CD4-positive, CD25-positive, alpha-beta regulatory T cell (primary cell): ENCODE measurements at regions not wholly inside any gene's neighbourhood (a gene's known extent, or its start where the extent isn't known, plus 50 kb on each side); places are given as distances from the start of the nearest gene placed in this dataset.
A peak's percentile ranks its signal among the peaks of the same experiment; 100 is the strongest.

Experiments used
- ATAC-seq, 2 donors: fragments of 150-1000 bp; cut with Tn5 transposase; one replicate each; pipeline ENCODE4 v1.10.0; 2021; ENCODE audit warnings: low read depth in 2 of 2, moderate number of reproducible peaks in 2 of 2, moderate library complexity in 1 of 2
- DNase-seq, 3 donors: peaks; one replicate each; pipeline versions ENCODE4 v3.0.0 to v3.0.0-alpha.2; 2012 to 2022; ENCODE audit warnings: mixed read lengths in 1 of 3
- H3K27ac ChIP-seq: one replicate; pipeline ENCODE4 v1.7.0; 2013; ENCODE audit warnings: mild to moderate bottlenecking, low read length; ENCODE audit not compliant: insufficient read depth, poor library complexity, severe bottlenecking
- H3K27me3 ChIP-seq: one replicate; pipeline ENCODE4 v1.7.0; 2013; ENCODE audit warnings: low read length; ENCODE audit not compliant: control insufficient read depth, insufficient read depth
- H3K36me3 ChIP-seq: one replicate; pipeline ENCODE4 v1.7.0; 2013; ENCODE audit warnings: mild to moderate bottlenecking, low read length, moderate library complexity; ENCODE audit not compliant: control insufficient read depth, insufficient read depth
- H3K4me1 ChIP-seq: 2 replicates; pipeline ENCODE4 v1.7.0; 2013; ENCODE audit warnings: mild to moderate bottlenecking, low read length; ENCODE audit not compliant: insufficient read depth, control insufficient read depth, poor library complexity, severe bottlenecking
- H3K4me3 ChIP-seq: one replicate; pipeline ENCODE4 v1.7.0; 2013; ENCODE audit warnings: low read depth, mild to moderate bottlenecking, low read length, moderate library complexity
- H3K9me3 ChIP-seq, 2 experiments: 1 replicate in 1 of 2; 2 replicates in 1 of 2; pipeline ENCODE4 v1.7.0; 2013; ENCODE audit warnings: low read length in 2 of 2, mild to moderate bottlenecking in 1 of 2, moderate library complexity in 1 of 2; ENCODE audit not compliant: control insufficient read depth in 2 of 2
- H3K27ac Mint-ChIP-seq, 3 donors: one replicate each; pipeline ENCODE4 v1.8.0; 2020 to 2022; ENCODE audit warnings: mild to moderate bottlenecking in 3 of 3, mixed read lengths in 3 of 3, moderate library complexity in 2 of 3
- H3K27me3 Mint-ChIP-seq: one replicate; pipeline ENCODE4 v1.8.0; 2022; ENCODE audit warnings: mild to moderate bottlenecking, mixed read lengths
- H3K36me3 Mint-ChIP-seq: one replicate; pipeline ENCODE4 v1.8.0; 2020; ENCODE audit warnings: mixed read lengths
- H3K4me1 Mint-ChIP-seq, 4 donors: one replicate each; pipeline ENCODE4 v1.8.0; 2020 to 2022; ENCODE audit warnings: mixed read lengths in 4 of 4, mild to moderate bottlenecking in 1 of 4
- H3K4me3 Mint-ChIP-seq, 4 donors: one replicate each; pipeline ENCODE4 v1.8.0; 2020 to 2022; ENCODE audit warnings: mild to moderate bottlenecking in 4 of 4, mixed read lengths in 4 of 4, moderate library complexity in 3 of 4
- H3K9me3 Mint-ChIP-seq, 7 donors: one replicate each; pipeline ENCODE4 v1.8.0; 2020 to 2022; ENCODE audit warnings: mixed read lengths in 7 of 7, mild to moderate bottlenecking in 3 of 7, moderate library complexity in 2 of 7

DNA sequence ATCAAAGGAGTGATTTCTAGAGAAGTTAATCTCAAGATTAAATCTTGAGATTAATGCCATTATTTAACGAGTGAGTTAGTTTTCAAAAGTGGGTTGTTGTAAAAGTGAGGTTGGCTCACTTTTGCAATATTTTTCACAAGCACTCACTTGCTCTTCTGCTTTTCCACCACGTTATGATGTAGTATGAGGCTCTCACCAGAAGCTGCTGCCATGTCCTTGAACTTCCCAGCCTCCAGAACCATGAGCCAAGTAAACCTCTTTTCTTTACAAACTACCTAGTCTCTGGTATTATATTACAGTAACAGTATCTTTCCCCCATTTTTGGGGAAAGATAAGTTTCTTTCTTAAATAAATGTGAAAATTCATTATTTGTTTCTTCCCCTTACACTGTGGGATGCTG, 227.6 kb upstream of the ZFP64 start:
- Mint-ChIP-seq H3K4me3 (no peak overlapping the region), H3K36me3 (no peaks in the 10 kb centered on the region), H3K27ac (no peak overlapping the region), H3K27me3 (peaks cover 5% of the 10 kb centered on the region), H3K9me3 (peaks cover 0 to 12% (median 3%) of the 10 kb centered on the region in 7 donors), H3K4me1 (peaks cover 0 to 2% (median under 1%) of the 10 kb centered on the region in 4 donors)
- DNase-seq (no peak), ATAC-seq (no peak)
- H3K27me3 ChIP-seq = no peaks in the 10 kb centered on the region
- no peaks in the 10 kb centered on the region for H3K4me1 ChIP-seq
- H3K36me3 ChIP-seq = no peaks in the 10 kb centered on the region
- H3K4me3 ChIP-seq = no peak overlapping the region
- H3K27ac ChIP-seq = no peak overlapping the region
- peaks cover 4% of the 10 kb centered on the region in 2 experiments for H3K9me3 ChIP-seq

DNA sequence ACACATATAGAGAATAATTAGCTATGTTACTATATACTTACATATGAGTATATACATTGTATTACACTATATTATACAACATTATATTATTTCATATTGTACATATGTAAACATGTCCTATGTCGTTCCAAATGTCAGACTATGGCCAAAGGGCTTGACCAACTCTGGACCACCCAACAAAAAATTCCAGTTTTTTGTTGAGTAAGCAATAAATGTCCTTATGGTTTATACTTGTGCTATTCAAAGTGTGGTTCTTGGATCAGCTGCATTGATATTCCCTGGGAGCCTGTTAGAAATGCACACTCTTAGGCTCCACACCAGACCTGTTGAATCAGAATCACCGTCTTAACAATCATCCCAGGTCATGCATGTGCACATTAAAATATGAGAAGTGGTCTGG, 225.4 kb upstream of the ZFP64 start:
- Histone ChIP-seq H3K4me3 (no peak overlapping the region), H3K36me3 (no peaks in the 10 kb centered on the region), H3K9me3 (peaks cover 4% of the 10 kb centered on the region in 2 experiments), H3K4me1 (no peaks in the 10 kb centered on the region), H3K27me3 (no peaks in the 10 kb centered on the region), H3K27ac (no peak overlapping the region)
- Mint-ChIP-seq H3K4me1 (peaks cover 0 to 11% (median 3%) of the 10 kb centered on the region in 4 donors), H3K27me3 (peaks cover 5% of the 10 kb centered on the region), H3K27ac (no peak overlapping the region), H3K4me3 (no peak overlapping the region), H3K36me3 (no peaks in the 10 kb centered on the region), H3K9me3 (peaks cover 0 to 20% (median 8%) of the 10 kb centered on the region in 7 donors)
- no peak for ATAC-seq
- no peak for DNase-seq

DNA sequence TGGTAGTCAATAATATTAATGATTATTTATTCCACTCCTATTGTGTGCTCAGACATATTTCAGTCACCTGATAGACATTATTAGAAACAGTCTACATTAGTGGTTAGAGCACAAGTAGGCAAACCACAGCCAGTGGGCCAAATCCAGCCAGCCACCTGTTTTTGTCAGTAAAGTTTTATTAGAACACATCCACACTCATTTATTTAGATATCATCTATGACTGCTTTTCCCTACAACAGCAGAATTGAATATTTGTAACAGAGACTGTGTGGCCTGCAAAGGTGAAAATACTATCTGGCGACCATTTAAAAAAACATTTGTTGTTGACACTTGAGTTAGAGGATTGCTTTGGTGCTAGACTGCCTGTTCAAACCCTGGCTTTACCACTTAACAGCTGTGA, 220.0 kb upstream of the ZFP64 start:
- no peak overlapping the region for H3K4me3 ChIP-seq
- no peaks in the 10 kb centered on the region for H3K36me3 Mint-ChIP-seq
- no peaks in the 10 kb centered on the region for H3K27me3 ChIP-seq
- ATAC-seq = no peak
- peaks cover 5 to 49% (median 16%) of the 10 kb centered on the region in 4 donors for H3K4me1 Mint-ChIP-seq
- peaks cover 0 to 9% (median 4%) of the 10 kb centered on the region in 7 donors for H3K9me3 Mint-ChIP-seq
- H3K4me3 Mint-ChIP-seq = peak overlapping the region in 1 of 4 donors; percentile 23
- no peaks in the 10 kb centered on the region for H3K27me3 Mint-ChIP-seq
- H3K27ac Mint-ChIP-seq = peak overlapping the region; percentile 27 to 98 (median 89)
- peaks cover 20% of the 10 kb centered on the region for H3K4me1 ChIP-seq
- no peaks in the 10 kb centered on the region for H3K36me3 ChIP-seq
- H3K27ac ChIP-seq = peak overlapping the region; percentile 24
- no peaks in the 10 kb centered on the region for H3K9me3 ChIP-seq
- no peak for DNase-seq

DNA sequence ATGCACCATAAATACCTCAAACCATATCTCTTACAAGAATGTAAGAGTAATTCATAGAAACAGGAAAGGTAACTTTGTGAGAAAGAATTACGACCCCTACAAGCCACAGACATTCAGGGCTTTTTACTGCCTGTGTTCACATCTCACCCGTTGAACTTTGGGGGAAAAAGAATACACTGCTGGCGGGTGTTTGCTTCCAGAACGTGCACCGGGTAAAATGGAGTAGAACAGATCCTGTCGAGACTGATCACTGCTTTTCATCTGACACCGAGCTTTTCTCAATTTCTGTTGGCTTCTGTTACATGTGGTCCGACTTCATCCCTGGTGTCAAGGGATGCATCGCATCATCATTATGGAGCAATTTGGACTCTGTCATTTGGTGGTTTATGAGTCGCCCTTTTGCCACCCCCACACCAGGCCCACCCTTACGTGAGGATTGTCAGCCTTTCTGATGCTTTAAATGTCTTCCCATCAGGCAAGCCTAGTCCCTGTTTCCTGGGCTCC, 219.2 kb upstream of the ZFP64 start:
- Histone ChIP-seq H3K4me1 (peaks cover 20% of the 10 kb centered on the region), H3K27ac (peak overlapping the region; percentile 70), H3K9me3 (no peaks in the 10 kb centered on the region), H3K36me3 (no peaks in the 10 kb centered on the region), H3K4me3 (peak overlapping the region; percentile 42), H3K27me3 (no peaks in the 10 kb centered on the region)
- no peak for DNase-seq
- H3K4me3 Mint-ChIP-seq = peak overlapping the region; percentile 8 to 75 (median 58)
- peaks cover 10 to 57% (median 17%) of the 10 kb centered on the region in 4 donors for H3K4me1 Mint-ChIP-seq
- no peaks in the 10 kb centered on the region for H3K36me3 Mint-ChIP-seq
- H3K27me3 Mint-ChIP-seq = no peaks in the 10 kb centered on the region
- ATAC-seq = no peak
- H3K27ac Mint-ChIP-seq = peak overlapping the region; percentile 94 to 98 (median 94)
- H3K9me3 Mint-ChIP-seq = peaks cover 0 to 14% (median 6%) of the 10 kb centered on the region in 7 donors

DNA sequence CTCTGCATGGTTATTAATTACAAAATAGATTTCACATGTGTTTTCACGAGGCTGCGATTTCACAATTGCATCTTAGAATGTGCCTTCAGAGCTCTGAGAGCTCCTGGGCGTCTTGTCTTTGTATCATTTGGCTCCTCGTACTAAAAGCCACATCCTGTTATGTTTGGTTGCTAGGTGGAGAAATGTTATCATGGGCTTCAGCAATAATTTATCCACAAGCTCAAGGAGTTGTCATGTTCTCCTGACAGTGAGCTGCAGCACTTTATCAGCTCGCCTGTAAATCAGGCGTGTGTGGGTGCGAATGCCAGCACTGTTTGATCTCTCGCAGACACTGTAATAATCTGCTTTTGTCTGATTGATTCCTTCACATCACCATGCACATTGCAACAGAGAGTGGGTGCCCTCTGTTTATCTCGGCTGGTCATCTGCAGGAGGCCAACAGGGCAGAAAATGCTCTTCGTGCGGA, 218.6 kb upstream of the ZFP64 start:
- H3K27me3 ChIP-seq = no peaks in the 10 kb centered on the region
- H3K4me1 ChIP-seq = peaks cover 20% of the 10 kb centered on the region
- peak; percentile 10 to 77 (median 76) for DNase-seq
- Mint-ChIP-seq H3K27ac (peak overlapping the region; percentile 94 to 98 (median 94)), H3K4me1 (peaks cover 13 to 61% (median 20%) of the 10 kb centered on the region in 4 donors), H3K27me3 (no peaks in the 10 kb centered on the region), H3K4me3 (peak overlapping the region; percentile 8 to 75 (median 58)), H3K36me3 (no peaks in the 10 kb centered on the region), H3K9me3 (peaks cover 0 to 14% (median 8%) of the 10 kb centered on the region in 7 donors)
- peak; percentile 74 to 80 for ATAC-seq
- H3K4me3 ChIP-seq = peak overlapping the region; percentile 42
- H3K27ac ChIP-seq = peak overlapping the region; percentile 70
- H3K36me3 ChIP-seq = no peaks in the 10 kb centered on the region
- no peaks in the 10 kb centered on the region for H3K9me3 ChIP-seq

DNA sequence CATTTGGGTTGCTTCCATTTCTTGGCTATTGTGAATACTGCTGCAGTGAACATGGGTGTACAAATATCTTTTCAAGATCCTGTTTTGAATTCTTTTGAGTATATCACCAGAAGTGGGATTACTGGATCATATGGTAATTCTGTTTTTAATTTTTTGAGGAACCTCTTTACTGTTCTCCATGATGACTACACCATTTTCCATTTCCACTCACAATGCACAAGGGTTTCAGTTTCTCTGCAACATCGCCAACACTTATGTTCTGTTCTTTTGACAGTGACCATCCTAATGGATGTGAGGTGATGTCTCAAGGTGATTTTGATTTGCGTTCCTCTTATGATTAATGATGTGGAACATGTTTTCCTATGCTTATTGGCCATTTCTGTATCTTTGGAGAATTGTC, 214.4 kb upstream of the ZFP64 start:
- Histone ChIP-seq H3K27me3 (no peaks in the 10 kb centered on the region), H3K27ac (peak overlapping the region; percentile 25), H3K36me3 (no peaks in the 10 kb centered on the region), H3K4me3 (peak overlapping the region; percentile 58), H3K9me3 (no peaks in the 10 kb centered on the region), H3K4me1 (peaks cover 22% of the 10 kb centered on the region)
- peaks cover 18 to 59% (median 33%) of the 10 kb centered on the region in 4 donors for H3K4me1 Mint-ChIP-seq
- peak overlapping the region; percentile 53 to 84 (median 58) for H3K27ac Mint-ChIP-seq
- peak overlapping the region in 2 of 4 donors; percentile 22 to 24 for H3K4me3 Mint-ChIP-seq
- ATAC-seq = no peak
- peaks cover 0 to 6% (median 2%) of the 10 kb centered on the region in 7 donors for H3K9me3 Mint-ChIP-seq
- H3K36me3 Mint-ChIP-seq = no peaks in the 10 kb centered on the region
- H3K27me3 Mint-ChIP-seq = no peaks in the 10 kb centered on the region
- DNase-seq = no peak

DNA sequence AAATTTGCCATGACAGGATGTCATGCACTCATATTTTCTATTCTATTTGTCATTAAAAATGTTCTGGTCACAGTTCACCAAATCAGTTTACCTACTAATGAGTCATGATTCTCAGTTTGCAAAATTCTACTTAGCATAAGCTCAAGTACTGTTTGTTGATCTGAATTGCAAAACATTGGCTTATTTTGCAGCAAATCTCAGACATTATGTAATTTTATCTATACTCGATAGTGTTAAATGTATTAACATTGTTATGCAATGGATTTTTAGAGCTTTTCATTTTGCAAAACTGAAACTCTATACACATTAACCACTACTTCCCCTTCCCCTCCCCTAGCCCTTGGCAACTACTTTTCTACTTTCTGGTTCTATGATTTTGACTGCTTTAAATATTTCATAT, 213.8 kb upstream of the ZFP64 start:
- Mint-ChIP-seq H3K27me3 (no peaks in the 10 kb centered on the region), H3K9me3 (peaks cover 0 to 6% (median 2%) of the 10 kb centered on the region in 7 donors), H3K4me3 (peak overlapping the region in 3 of 4 donors; percentile 1 to 52 (median 22)), H3K36me3 (no peaks in the 10 kb centered on the region), H3K27ac (peak overlapping the region; percentile 49 to 84 (median 77)), H3K4me1 (peaks cover 16 to 53% (median 27%) of the 10 kb centered on the region in 4 donors)
- Histone ChIP-seq H3K27me3 (no peaks in the 10 kb centered on the region), H3K9me3 (no peaks in the 10 kb centered on the region), H3K27ac (peak overlapping the region; percentile 64), H3K4me1 (peaks cover 16% of the 10 kb centered on the region), H3K36me3 (no peaks in the 10 kb centered on the region), H3K4me3 (peak overlapping the region; percentile 58)
- ATAC-seq = peak; percentile 12 to 42
- peak in 2 of 3 donors; percentile 47 to 55 for DNase-seq

DNA sequence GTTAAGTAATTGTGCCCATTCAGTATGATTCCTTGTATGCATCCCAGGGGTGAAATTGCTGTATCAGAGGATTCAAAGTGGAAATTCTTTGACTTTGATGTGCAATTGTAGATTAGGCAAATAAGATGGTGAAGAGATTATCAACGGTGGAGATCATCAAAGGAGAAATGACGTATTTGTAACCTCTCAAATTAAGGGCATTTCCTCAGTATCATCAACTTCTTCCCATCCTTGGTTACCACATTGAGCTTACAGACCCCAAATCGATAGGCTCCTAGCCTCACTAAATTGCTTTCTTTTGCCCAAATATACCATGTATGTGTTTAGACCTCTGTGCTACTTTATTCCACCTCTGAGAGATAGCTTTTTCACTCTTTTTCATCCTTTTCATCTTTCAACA, 213.1 kb upstream of the ZFP64 start:
- H3K4me3 Mint-ChIP-seq = peak overlapping the region in 3 of 4 donors; percentile 18 to 52 (median 22)
- H3K27ac ChIP-seq = peak overlapping the region; percentile 64
- H3K27ac Mint-ChIP-seq = peak overlapping the region; percentile 77 to 84 (median 82)
- H3K4me1 Mint-ChIP-seq = peaks cover 13 to 52% (median 21%) of the 10 kb centered on the region in 4 donors
- H3K27me3 Mint-ChIP-seq = no peaks in the 10 kb centered on the region
- peak overlapping the region; percentile 58 for H3K4me3 ChIP-seq
- no peaks in the 10 kb centered on the region for H3K36me3 Mint-ChIP-seq
- H3K9me3 Mint-ChIP-seq = peaks cover 0 to 6% (median 2%) of the 10 kb centered on the region in 7 donors
- DNase-seq = peak in 1 of 3 donors; percentile 4
- H3K36me3 ChIP-seq = no peaks in the 10 kb centered on the region
- H3K4me1 ChIP-seq = peaks cover 10% of the 10 kb centered on the region
- no peaks in the 10 kb centered on the region for H3K27me3 ChIP-seq
- no peaks in the 10 kb centered on the region for H3K9me3 ChIP-seq
- ATAC-seq = no peak
